Activated T-helper 1 cell treated with anti-CD3 and anti-CD28 coated beads, Interleukin-2, amount 50 U/mL, for 16 hours (primary cell): ENCODE measurements at regions not wholly inside any gene's neighbourhood (a gene's known extent, or its start where the extent isn't known, plus 50 kb on each side); places are given as distances from the start of the nearest gene placed in this dataset.

Experiments
- DNase-seq, 2 donors: peaks; one replicate each; pipeline ENCODE4 v3.0.0-alpha.2; 2020; ENCODE audit warnings: low read depth in 1 of 2, low spot score in 1 of 2

GRCh38 chr1:20405051-20405754 lies 80.8 kb downstream of the CAMK2N1 start:
- DNase-seq: no peak
